Stomach (tissue), 4 donors: ENCODE measurements at regions not wholly inside any gene's neighbourhood (a gene's known extent, or its start where the extent isn't known, plus 50 kb on each side); places are given as distances from the start of the nearest gene placed in this dataset.

Experiments used
- EP300 ChIP-seq: sonication (generic); formaldehyde crosslinking; IDR thresholded peaks from one replicate; pipeline ENCODE4 v1.6.1; 2017; ENCODE audit warnings: antibody characterized with exemption
- POLR2A ChIP-seq, 4 donors: fragments of 450-650 bp; IDR thresholded peaks; one replicate each; pipeline ENCODE4 v1.6.1; 2016; ENCODE audit warnings: antibody characterized with exemption in 4 of 4, control low read depth in 2 of 4, mild to moderate bottlenecking in 1 of 4, moderate library complexity in 1 of 4
- POLR2AphosphoS5 ChIP-seq, 3 donors: sonication (generic); formaldehyde crosslinking; IDR thresholded peaks; one replicate each; pipeline ENCODE4 v1.6.1; 2016; ENCODE audit warnings: antibody characterized with exemption in 3 of 3
- TF ChIP-seq, protein P1 (sequence below), 7 experiments: fragments of 450-650 bp in 4 of 7; fragments of 200-600 bp in 3 of 7; sonication (generic) in 3 of 7; IDR thresholded peaks; one replicate each; pipeline ENCODE4 v1.5.1; 2016 to 2019; ENCODE audit warnings: antibody characterized with exemption in 7 of 7, control low read depth in 2 of 7, mild to moderate bottlenecking in 1 of 7

DNA sequence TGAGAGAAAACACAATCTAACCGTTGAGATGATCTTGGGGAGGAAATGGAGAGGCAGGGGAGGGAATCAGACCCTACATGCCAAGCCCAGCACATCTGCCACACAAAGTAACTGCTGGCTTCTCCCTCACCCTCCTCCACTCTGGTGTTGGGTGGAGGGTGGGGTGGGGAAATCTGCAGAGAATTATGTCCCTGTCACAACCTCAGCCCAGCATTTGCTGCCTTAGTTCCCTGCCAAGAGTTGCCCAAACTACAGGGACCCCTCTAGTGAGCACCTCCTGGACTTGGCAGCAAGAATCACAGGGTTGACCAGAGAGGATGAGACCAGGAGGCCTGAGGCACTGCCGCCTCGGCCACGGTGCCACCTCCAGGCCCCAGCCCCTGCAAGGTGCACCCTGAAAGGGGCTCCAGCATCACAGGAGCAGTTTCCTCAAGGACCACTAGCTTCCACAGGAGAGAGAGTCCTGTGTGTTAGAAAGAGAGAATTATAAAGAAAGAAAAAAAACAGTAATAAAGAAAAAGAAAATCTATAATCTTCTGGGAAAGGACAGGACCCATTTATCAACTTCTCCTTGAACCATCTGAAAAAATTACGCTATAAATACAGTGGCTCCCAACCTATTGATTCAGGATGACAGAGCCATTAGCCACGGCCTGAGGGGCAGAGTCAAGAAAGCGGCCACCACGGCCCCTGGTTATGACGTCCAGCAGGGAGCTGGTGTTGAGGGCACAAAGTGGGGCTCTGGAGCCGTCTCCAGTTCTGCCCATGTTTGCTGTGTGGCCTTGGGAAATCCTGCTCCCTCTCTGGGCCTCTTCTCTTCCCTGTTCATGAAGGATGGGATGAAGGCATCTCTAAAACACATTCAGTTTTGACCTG, 451.7 kb downstream of the MATN1 start:
- TF ChIP-seq, protein P1, sequence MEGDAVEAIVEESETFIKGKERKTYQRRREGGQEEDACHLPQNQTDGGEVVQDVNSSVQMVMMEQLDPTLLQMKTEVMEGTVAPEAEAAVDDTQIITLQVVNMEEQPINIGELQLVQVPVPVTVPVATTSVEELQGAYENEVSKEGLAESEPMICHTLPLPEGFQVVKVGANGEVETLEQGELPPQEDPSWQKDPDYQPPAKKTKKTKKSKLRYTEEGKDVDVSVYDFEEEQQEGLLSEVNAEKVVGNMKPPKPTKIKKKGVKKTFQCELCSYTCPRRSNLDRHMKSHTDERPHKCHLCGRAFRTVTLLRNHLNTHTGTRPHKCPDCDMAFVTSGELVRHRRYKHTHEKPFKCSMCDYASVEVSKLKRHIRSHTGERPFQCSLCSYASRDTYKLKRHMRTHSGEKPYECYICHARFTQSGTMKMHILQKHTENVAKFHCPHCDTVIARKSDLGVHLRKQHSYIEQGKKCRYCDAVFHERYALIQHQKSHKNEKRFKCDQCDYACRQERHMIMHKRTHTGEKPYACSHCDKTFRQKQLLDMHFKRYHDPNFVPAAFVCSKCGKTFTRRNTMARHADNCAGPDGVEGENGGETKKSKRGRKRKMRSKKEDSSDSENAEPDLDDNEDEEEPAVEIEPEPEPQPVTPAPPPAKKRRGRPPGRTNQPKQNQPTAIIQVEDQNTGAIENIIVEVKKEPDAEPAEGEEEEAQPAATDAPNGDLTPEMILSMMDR (IDR thresholded peaks at IDR 0.05), result no peak
- TF ChIP-seq POLR2A (IDR thresholded peaks at IDR 0.05) (no peak), EP300 (no peak), POLR2AphosphoS5 (IDR thresholded peaks at IDR 0.05) (no peak)
